SIG-M5 treated with dmso at 0.1 percent for 504 hours (cell line): ENCODE measurements at regions not wholly inside any gene's neighbourhood (a gene's known extent, or its start where the extent isn't known, plus 50 kb on each side); places are given as distances from the start of the nearest gene placed in this dataset.
"Not testable (repeated sequence)": the region's sequence is repeated elsewhere in the genome, so short reads cannot be mapped to it uniquely, and the experiment has no call there.

Experiments used
- DNase-seq: peaks from one replicate; lab custom pipeline; 2025; ENCODE audit not compliant: unreplicated experiment; lab: John Stamatoyannopoulos, UW

DNA sequence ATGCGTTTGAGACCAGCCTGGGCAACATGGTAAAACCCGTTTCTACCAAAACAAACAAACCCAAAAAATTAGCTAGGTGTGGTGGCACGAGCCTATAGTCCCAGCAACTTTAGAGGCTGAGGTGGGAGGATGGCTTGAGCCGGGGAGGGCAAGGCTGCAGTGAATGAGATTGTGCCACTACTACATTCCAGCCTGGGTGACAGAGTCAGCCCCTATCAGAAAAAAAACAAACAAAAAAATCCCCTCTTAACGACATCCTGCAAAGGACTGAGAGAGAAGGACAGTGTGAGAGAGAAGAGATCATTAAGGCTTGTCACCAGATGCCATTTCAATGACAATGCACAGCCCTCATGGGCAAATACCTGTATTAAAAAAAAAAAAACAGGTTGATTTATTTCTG, 266.7 kb upstream of the ATP10A start:
- no peak for DNase-seq

- DNase-seq = no peak
Observed at GRCh38 chr15:26128611-26129140, 265.5 kb upstream of the ATP10A start.

DNA sequence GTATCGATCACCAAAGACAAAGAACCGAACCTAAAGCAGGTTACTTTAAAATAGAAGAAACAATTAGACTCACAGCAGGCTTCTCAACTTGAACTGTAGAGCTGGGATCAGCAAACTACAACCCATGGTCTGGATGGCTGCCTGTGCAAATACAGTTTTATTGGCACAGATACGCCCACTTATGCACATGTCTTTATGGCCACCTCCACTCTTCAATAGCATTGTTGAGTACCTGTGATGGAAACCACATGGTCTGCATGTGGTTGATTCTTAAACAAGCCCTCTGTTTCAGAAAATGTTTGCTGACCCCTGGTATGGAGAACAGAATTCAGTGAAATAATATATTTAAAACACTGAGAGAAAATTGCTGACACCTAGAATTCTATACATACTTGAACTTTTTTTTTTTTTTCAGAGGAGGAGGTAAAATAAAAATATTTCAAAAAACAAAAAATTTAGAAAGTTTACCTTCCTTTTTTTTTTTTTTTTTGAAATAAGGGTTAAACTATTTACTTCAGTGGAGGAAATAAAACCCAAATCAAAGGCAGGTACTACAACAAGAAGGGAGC, 263.8 kb upstream of the ATP10A start:
- DNase-seq = no peak

DNA sequence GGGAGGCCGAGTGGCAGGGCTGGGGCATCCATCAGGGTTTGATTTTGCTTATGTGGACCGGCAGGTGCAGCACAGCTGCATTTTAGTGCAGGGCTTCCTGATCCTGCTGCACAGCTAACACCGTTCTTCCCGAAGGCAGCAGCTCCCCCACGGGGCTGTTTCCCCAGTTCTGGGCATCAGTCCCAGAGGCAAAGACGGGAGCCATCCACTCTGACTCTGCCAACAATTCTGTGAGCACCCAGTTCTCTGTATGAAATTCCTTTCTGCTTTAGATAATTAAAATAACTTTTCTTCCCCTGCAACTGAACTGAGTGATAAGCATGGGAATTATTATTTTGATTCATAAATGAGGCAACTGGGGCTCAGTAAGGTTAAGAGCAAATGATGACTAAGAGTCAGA, 262.9 kb upstream of the ATP10A start:
- DNase-seq = no peak

DNA sequence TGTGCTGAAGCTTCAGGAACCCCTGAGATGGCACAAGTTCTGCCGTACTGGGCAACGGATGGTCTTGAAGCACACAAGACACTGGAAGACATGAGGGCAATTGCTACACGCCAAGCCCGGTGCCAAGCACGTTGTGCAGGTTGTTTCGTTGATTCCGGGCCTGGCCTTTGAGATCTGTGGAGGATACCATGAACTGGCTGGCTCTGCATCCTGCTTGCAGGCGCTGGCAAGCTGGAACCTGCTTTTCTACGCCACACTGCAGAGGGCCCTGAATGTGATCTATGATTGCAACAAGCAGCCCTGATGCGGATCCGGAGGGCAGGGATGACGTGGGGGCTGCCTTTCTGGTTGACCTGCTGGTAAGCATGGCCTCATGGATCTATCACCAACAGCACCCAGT, 262.5 kb upstream of the ATP10A start:
- no peak for DNase-seq

DNA sequence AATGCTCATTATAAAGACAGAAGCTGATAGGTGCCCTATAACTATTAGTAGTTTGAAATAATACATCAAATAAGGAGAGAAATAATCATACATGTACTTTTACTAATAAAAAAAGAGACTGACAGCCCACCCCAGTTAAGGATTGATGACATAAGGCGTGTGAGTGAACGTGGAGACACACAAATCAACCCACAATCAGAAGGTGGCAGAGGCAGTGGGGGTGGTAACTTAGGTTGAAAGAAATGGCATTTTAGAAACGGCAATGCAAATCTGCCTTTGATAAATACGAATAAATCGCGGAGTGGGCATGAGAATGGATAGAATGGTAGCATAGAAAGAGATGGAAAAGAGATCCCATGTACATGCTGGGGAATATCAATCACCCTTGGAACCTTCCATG, 256.2 kb upstream of the ATP10A start:
- no peak for DNase-seq

DNA sequence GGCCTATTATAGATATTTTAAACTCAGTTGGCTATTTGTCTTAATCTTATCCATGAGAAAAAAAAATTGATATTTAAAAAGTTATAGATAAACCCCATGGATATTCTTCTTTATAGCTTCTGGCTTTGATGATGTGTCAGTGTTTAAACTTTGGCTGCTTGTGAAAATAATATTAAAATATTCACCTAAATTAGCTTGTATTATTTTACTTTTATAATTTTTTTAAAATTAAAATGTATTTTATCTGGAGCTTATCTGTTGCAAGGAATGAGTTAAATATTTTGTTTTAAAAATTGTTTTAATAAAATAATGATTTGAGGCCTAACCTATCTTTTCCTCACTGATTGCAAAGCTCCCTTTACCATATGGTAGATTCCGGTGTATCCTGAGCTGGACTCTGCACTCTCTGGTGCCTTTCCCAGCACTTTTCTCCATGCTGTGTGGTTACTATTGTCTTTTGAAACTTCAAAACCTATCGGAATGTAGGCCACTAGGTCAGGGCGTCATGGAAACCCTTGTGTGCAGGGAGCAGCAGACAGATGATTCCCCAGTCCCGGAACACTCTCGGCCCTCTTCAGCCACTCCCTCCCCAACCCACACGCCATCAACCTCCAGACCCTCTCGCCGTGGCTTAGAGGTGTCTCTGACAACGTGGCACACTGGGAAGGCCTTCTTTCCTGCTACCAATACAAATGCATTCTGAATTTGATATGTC, 252.3 kb upstream of the ATP10A start:
- no peak for DNase-seq

DNA sequence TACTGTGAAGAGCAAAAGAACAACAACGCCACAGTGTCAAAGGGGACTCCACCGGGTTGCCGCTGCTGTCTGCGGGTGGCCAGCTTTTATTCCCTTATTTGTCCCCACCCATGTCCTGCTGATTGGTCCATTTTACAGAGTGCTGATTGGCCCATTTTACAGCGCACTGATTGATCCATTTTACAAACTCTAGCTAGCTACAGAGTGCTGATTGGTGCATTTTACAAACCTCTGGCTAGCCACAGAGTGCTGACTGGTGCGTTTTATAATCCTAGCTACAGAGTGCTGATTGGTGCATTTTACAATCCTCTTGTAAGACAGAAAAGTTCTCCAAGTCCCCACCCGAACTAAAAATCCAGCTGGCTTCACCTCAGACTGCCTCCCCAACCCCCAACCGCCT, 251.0 kb upstream of the ATP10A start:
- not testable (repeated sequence) for DNase-seq

DNA sequence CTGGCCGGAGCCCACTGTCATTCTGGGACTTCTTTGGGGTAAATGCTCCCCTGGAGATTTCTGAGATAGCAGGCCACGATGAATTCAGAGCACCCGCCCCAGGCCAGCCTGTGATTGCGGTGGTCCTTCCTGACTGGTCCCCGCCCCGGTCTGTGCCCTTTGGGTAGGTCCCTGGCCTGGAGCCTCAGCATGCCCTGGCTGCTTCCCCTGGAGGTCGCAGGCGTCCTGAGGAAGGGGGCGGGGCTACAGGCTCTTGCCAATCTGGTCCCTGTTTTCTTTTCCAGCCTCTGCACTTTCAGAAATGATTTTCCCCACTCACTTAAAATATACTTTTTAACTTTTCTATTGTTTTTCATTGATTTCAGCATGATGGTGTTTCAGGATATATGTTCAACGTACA, 250.2 kb upstream of the ATP10A start:
- no peak for DNase-seq

DNA sequence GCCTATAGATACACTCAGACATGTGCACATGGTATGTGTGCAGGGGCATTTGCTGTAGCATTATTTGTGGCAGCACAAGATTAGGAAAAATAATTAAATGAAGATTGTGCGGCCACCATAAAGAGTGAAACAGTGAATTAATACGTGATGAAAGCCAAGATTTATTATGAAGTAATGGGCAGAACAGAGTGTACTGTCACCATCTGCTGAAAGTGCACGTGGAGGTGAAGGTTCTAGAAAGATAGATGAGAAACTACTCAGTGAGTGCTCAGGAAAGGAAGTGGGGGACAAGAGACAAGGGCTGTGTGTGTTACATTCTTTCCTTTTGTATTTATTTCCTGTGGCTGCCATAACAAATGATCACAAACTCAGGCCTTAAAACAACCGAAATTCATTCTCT, 246.1 kb upstream of the ATP10A start:
- DNase-seq = no peak

DNA sequence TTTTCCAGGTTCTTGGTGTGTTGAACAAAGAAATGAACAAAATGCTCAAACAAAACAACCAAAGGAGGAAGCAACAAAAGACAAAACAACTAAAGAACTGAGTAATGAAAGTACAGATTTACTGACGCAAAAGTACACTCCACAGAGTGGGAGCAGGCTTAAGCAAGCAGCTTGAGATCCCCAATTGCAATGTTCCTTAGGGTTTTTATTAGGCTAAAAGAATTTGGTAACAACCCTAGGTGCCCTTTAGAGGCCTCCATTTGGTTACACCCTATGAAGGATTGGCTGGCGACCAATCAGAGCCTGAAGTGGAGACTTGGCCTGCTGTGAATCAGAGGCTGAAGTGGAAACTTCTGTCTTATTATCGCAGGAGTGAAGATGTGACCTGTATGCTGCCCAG, 243.4 kb upstream of the ATP10A start:
- no peak for DNase-seq

DNA sequence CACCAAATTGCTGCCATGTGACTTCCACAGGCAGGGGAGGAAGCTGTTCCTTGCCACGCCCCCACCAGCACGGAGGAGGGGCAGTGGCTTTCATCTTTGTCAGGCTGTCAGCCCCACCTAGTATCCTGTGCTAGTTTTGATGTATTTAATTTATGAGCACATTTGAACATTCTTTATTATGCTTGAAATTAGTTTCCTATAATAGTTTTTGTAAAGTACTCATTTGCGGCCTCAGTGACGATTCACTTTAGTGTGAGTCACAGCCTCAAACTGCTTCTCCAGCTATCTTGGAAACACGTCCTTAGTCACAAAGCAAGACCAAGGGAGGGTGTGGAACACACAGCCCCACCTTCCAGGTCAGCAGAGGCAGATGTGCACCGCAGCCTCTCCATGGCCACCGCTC, 239.9 kb upstream of the ATP10A start:
- DNase-seq = no peak

- no peak for DNase-seq
Observed at GRCh38 chr15:26102365-26102764, 239.2 kb upstream of the ATP10A start.

DNA sequence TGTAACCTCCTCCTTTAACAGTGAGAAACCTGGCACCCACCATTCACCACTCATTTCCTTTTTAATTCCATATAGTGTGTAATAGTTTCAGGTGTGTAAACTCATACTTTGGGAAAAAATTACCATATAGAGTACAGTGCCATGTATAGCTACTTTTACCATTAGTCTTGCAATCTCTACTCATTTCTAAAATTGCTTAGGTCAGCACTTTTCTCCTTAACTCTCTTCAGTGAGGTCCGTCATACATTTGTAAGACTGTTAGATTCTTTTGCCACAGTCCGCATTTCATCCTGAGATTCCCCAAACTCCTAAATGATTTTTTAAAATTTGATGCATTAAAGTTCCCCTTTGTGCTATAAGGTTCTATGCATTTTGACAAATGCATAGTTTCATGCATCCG, 238.3 kb upstream of the ATP10A start:
- no peak for DNase-seq

DNA sequence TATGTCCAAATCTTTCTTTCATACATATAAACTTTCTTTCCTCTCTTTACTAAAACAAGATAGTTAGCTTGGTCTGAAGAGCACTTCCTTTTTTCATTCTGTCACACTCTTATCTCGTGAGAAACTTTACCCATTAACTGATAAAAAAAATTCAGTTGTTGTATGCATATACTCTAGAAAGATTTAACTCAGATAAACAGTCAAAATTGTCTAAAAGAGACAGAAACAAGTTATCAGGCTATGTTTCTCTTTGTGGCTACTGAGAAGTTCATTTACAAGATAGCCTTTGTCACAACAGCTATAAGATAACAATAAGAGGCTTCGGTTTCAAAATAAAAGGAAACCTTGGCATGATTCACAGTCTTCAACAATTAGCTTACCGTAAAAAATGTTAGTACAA, 235.7 kb upstream of the ATP10A start:
- DNase-seq = no peak

DNA sequence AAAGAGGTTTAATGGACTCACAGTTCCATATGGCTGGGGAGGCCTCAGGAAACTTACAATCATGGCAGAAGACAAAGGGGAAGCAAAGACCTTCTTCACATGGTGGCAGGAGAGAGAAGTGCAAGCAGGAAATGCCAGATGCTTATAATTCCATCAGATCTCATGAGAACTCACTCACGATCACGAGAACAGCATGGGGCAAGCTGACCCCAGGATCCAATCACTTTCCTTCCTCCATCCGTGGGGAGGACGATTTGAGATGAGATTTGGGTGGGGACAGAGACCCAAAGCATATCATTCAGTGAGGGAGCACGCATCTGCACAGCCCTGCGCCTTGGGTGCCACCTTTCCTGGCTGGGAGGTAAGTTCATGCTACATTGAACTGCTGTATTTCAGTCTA, 234.1 kb upstream of the ATP10A start:
- no peak for DNase-seq

DNA sequence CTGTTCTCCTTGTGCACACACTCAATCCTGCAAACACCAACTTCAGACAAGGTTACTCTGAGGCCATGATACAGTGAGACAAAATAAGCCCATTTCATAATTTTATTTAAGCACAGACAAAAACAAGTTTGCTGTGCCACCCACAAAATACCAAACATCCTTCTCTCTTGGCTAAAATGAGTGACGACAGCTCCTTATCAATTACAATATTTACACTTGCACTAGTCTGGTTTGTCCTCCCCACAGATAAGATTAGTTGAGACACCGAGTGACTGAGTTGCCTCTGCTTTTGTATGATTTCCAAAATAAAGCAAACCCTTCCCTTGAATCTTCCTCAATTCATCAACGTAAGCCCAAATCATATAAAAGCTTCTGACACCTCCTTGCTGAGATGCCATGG, 233.5 kb upstream of the ATP10A start:
- no peak for DNase-seq

DNA sequence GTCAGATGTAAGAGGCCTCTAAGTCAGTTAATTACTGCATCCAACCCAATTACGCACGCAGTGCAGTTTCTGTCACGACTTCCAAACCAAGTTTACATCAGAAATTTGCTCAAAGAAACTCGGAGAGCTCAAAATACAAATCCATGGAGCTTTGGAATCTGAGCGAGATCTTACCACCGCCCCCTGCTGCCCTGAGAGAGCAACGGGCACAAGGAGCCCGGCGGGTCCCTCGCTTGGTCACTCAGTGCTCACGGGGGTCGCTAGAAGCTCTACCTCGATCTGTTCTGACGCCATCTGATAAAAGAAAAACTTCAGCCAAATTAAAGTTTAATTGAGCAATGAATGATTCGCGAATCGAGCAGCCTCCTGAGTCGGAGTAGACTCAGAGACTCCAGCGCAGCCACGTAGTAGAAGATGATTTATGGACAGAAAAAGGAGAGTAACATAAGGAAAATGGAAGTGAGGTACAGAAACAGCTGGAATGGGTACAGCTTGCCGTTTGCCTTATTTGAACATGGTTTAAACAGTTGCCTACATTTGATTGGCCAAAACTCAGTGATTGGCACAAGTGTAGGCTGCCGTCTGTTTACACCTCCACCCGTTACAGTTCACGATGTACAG, 232.7 kb upstream of the ATP10A start:
- DNase-seq = no peak

- DNase-seq = no peak
Observed at GRCh38 chr15:26091184-26091583, 228.1 kb upstream of the ATP10A start.

- no peak for DNase-seq
Observed at GRCh38 chr15:26087881-26088280, 224.8 kb upstream of the ATP10A start.

GRCh38 chr15:26087395-26087794, 224.3 kb upstream of the ATP10A start:
- no peak for DNase-seq

DNA sequence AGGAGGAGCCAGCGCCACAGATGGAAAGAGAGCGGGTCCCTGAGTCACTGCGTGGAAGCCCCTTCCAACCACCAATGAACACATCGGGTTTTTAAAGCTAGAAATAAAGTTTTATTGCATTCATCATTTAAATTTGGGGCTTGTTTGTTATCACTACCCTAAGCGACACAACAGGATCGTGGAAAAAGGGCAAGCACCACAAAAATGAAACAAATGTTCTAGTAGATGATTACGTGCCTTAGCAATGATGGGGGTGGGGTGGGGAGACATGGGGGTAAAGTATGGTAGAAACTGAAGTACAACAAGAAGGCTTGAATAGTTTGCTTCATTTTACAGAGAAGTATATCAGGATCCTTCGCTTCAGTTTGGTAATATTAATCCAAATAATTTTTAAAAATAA, 221.6 kb upstream of the ATP10A start:
- no peak for DNase-seq

- no peak for DNase-seq
Observed at GRCh38 chr15:26083896-26084295, 220.8 kb upstream of the ATP10A start.
